ENCODE measurements at regions not wholly inside any gene's neighbourhood (a gene's known extent, or its start where the extent isn't known, plus 50 kb on each side); places are given as distances from the start of the nearest gene placed in this dataset.

- no peak for TF ChIP-seq POLR2AphosphoS5 (IDR thresholded peaks at IDR 0.05; ENCODE audit: borderline replicate concordance, low read depth, low read length)
- TF ChIP-seq EZH2 (IDR thresholded peaks at IDR 0.05), result no peak
Observed at GRCh38 chr13:78913656-78914055, 254.7 kb upstream of the OBI1 start.
